NCI-H2081 treated with DMSO at 0.1 percent for 48 hours (cell line): ENCODE measurements at regions not wholly inside any gene's neighbourhood (a gene's known extent, or its start where the extent isn't known, plus 50 kb on each side); places are given as distances from the start of the nearest gene placed in this dataset.

Experiments
- DNase-seq: peaks from one replicate; lab custom pipeline; 2025; lab: John Stamatoyannopoulos, UW

DNA sequence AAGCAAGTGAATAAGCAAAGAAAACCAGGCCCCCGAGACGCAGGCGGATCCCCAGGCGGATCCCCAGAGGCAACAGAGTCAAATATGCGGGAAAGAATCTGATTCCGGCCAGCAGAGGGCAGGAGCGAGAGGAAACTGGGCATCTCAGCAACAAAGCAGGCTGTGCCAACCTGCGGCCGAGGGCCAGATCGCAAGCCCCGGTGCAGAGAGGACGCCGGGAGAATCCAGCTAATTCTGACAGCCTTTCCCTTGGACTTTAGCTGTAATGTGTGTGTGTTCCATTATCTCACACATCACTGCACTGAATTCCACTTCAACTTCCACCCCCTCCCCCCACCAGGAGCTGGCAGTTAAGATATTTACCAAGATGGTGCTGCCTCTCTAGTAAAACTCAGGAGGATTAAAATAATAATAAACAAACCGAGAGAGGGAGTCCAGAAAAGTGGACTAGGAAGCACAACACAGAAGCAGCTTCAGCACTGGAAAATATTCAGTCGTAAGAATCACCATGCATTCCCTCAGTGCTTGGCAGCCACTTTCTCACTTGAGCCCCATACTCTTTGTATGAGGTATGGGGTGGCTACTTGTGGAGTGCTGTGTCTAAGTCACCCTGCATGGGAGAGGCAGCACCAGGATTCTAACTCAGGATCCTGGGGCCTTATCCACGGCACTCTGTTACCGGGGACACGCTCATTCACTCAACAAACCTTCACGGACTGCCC is 66.2 kb upstream of the SNX9 start:
- DNase-seq, result no peak

DNA sequence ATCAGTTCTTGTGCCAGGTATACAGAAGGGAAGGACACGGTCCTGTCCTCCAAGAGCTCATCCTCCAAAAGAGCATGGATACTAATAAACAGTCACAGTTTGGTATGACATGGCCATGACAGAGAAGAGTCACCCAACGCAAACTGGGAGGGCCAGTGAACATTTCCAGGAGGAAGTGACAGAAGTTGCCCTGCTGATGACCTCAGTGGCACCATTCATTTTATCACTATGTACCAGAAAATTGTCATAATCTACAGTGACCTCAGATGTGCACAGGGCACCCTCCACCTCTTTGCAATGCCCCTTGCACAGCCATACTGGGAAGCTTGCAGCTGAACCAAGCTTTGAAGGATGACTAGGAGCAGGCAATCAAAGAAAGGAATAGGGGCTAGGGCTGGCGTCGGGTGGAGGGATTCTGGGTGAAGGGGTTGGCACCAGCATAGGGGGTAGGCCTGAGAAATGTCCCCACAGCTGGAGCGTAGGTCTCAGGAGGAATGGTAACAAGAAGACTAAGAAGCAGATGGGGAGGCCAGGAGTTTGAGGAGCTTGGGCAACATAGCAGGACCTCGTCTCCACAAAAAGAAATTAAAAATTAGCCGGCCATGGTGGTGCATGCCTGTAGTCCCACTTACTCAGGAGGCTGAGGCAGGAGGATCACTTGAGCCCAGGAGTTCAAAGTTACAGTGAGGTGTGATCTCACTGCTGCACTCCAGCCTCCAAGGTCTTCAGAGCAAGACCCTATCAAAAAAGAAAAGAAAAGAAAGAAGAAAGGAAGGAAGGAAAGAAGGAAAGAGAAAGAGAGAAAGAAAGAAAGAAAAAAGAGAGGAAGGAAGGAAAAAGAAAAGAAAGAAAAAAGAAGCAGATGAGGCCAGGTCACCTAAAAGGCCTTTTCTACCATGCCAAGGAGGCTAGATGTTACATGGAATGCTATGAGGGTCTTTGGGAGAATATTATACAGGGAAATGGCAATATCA is 65.3 kb upstream of the SNX9 start:
- no peak for DNase-seq

DNA sequence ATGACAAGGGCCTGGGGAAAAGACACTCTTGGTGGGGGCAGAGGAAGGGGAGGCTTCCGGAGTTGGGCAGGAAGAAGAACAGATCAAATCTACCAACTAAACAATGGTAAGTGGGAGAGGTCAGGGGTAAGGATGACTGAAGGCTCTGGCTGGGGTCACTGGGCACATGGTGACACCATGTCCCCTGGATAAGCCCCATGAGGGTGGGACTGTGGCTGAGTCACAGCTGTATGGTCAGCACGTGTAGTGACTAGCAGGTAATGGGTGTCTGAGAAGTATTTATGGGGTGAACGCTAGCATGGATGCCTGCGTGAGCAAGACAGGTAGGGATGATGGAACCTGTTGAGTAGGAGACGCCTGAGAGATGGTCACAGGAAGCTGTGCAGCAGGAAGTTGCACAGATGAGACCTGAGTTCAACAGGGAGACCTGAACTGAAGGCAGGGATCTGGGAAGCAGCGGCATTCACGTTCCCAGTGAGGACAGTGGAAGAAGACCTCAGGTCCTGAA is 64.5 kb upstream of the SNX9 start:
- DNase-seq, result no peak

DNA sequence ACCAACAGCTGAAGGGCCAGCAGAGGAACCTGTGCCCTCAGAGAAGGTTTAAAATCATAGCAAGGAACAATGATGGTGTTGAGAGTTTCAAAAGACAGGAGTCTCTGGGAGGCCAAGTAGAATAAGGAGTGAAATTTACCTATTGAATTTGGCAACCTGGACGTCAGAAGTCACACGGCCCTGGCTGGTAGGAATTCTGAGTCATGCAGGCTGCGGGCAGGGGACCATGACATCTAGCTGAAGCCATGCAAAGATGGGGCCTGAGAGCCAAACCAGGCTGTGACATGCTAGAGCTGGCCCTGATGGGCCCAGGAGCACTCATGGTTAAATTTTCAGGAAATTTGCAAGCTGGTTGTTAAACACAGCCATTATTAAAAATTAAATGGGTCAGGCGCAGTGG is 64.0 kb upstream of the SNX9 start:
- no peak for DNase-seq

DNA sequence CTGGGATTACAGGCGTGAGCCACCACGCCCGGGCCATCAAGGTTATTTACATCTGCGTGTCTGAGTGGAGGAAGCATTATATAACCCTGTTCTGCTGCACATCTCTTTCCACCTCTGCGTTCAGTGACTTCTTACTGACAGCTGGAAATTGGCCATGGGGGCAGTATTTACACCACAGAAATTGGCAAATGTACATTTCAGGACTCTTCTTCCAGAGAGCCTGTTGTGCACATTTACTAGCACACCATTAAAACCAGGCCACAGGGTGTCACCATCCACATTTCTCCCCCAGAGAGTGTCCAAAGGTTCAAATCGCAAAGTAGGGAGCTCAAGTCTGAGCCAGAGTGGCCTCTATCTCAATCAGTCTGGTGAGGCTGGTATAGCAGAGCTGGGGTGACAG is 62.9 kb upstream of the SNX9 start:
- DNase-seq, result no peak

- DNase-seq, result no peak
Measured at GRCh38 chr6:157760589-157761330, 62.3 kb upstream of the SNX9 start.

DNA sequence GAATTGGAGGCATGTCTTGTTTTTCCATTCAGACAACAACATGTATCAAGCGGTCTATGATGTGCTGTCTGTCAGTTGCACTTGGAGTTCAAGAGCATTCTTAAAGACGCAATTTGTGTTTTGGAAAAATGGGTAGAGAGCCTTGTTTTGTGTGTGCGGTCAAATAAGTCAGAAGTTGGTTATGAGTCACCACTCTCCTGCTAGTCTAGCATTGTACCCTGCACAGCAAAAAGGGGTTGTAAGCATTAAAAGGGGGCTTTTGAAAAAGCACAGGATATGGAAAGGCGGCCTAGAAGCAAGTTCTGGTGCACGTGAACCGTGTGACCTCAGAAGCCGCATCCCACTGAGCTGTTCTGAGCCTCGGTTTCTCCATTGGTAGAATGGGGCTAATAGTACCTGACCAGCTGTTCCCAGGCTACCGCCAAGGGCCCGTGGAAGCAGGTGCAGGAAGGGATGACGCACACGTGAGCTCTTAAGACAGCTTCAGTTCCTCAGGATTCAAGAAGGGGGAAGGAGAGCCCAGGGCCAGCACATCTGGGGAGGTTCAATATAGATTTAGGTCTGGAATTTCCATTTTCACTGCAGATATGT is 61.6 kb upstream of the SNX9 start:
- DNase-seq, result no peak

DNA sequence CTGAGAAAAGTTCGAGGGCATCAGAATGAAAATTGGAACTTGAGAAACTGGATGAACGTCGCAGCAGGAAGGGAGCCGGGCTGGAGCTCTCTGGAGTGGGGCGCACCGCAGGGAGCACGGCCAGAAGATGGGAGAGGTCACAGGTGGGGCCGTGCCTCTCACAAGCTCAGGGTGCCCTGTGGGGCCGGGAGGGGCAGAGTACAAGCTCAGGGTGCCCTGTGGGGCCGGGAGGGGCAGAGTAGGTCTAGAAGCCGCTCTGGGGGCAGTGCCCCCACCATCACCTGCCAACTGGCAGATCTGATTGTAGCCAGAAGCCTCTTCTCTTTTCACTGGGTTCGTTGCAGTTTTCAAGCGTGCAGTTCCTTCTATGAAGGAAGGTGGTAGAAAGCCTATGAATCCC is 61.1 kb upstream of the SNX9 start:
- no peak for DNase-seq

- DNase-seq, result no peak
Measured at GRCh38 chr6:157762636-157763035, 60.4 kb upstream of the SNX9 start.

GRCh38 chr6:157763129-157763903 is 59.7 kb upstream of the SNX9 start:
- peak; percentile 54 for DNase-seq

GRCh38 chr6:157763904-157764177 is 59.2 kb upstream of the SNX9 start:
- DNase-seq, result no peak

DNA sequence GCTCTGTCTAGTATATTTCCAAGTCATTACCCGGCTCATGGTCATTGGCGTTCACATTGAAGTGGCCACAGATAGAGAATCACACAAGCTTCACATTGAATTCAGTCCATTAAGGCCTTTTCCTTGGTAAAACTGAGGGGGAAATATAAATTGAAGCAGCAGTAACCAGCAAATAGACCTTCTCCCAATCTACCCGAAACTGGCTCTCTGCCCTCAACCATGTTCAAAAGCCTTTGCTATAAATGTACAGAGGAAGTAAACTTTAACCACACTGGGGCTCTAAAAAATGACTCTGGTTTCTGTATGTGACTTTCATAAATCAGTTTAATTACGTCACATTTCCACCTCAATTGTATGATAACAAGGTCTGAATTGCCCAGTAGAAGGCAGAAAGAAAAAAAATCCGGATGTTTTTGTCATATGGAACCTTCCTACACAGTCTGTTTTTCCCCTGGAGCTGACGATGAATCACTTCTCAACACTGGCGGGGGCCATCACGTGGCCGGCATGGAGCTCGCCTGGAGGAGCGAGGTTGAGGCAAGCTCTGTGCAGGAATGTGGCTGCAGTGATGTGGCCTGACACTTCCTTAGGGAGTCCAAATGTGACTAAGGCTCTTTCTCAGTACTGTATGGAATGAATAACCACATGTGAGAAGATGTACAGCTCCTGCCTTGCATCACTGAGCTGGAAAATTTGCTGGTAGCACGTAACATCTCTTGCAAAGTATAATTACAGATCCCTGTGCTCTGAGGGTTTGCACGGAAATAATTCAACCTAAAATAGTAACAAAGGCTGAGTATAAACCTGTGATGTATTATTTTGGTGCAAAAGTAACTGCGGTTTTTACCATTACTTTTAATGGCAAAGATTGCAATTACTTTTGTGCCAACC is 58.6 kb upstream of the SNX9 start:
- DNase-seq, result no peak

- no peak for DNase-seq
Measured at GRCh38 chr6:157766901-157767774, 55.9 kb upstream of the SNX9 start.

GRCh38 chr6:157767775-157768156 is 55.3 kb upstream of the SNX9 start:
- no peak for DNase-seq

DNA sequence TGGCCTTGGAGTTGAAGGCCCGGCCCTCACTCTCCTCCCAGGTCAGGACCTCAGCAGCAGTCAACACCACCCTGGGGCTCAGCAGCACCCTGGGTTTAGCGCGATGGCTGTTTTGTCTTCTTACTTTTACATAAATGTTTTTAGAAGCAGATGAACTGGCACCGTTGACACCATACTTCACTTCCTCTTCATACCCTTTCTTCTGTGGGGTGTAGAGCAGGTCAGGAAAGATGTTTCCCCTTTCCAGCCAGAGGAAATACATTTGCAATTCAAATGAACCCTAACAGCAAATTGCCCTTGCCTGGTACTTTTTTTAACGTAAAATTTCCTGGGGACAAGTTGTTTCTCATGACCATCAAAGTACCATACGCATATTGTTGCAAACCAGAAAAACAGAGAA is 54.7 kb upstream of the SNX9 start:
- DNase-seq, result no peak

DNA sequence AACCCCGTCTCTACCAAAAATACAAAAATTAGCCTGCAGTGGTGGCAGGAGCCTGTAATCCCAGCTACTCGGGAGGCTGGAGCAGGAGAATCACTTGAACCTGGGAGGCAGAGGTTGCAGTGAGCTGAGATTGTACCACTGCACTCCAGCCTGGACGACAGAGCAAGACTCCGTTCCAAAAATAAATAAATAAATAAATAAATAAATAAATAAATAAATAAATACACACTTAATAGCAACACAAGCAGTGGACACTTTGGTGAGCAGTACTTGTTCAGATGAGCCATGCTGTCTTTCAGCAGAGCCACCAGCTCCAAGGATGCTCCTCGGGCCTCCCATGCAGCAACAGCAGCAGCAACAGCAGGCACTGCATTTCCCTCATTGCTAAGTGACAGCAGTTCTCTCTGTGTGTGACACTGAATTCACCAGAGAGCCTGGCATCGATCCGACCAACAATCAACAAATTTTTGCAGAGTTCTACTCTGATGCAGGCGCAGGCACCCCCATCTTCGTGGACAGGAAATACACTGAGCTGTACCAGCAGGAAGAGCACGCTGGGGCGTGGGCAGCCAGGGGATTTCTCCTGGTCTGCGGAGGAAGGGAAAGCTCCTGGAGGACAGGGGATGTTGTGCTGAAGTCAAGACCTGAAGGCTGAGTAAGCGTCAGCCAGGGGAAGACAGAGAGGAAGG is 54.0 kb upstream of the SNX9 start:
- no peak for DNase-seq

GRCh38 chr6:157769776-157770426 is 53.1 kb upstream of the SNX9 start:
- DNase-seq, result no peak

DNA sequence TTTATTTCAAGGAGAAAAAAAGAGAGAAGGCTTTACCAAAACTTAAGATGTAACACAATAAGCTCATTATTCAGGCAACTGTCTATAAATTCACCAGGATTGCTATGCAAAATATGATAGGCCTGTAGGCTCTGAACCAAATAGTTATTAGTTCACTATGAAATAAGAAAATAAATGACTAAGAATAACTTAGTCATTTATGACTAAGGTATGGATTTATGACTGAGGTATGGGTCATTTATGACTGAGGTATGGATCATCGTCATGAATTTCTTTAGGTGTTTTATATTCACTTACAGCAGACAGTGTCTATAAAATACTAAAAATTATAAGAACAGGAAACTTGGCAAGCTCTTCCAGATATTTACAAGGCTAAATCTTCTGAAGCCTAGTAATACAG is 52.1 kb upstream of the SNX9 start:
- no peak for DNase-seq
